GM18507 (cell line): ENCODE measurements at regions not wholly inside any gene's neighbourhood (a gene's known extent, or its start where the extent isn't known, plus 50 kb on each side); places are given as distances from the start of the nearest gene placed in this dataset.

ENCODE experiments used
- DNase-seq: peaks from one replicate; pipeline ENCODE4 v3.0.0; 2011; ENCODE audit warnings: low read depth; ENCODE audit not compliant: insufficient read length; ENCODE audit errors: extremely low spot score
- FAIRE-seq: peaks from 2 replicates; lab custom pipeline; 2011; peaks lifted over from hg19 to GRCh38; lab: Jason Lieb, UNC

DNA sequence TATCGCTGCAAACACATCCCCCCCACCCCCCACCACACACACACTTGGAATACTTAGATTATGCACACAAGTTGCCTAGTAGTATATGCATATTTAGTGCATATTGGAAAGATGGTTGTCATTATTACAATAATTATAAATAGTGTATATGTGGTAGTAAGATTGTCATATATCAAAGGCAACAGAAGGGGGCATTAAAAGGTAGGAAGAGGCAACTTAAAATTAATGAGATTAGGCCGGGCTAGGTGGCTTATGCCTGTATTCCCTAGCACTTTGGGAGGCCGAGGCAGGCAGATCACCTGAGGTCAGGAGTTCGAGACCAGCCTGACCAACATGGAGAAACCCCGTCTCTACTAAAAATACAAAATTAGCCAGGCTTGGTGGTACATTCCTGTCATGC lies 52.1 kb downstream of the GSC start:
- no peak for DNase-seq
- no peak for FAIRE-seq

- FAIRE-seq = no peak
Observed at GRCh38 chr14:94716976-94717375, 52.9 kb downstream of the GSC start.

GRCh38 chr14:94713115-94713514 lies 56.8 kb downstream of the GSC start:
- no peak for FAIRE-seq

More at GRCh38 chr14:94716976-94717375, 52.9 kb downstream of the GSC start:
- no peak for DNase-seq

GRCh38 chr14:94710731-94711130 lies 59.2 kb downstream of the GSC start:
- DNase-seq = no peak
- FAIRE-seq = no peak

More at GRCh38 chr14:94713115-94713514, 56.8 kb downstream of the GSC start:
- DNase-seq = no peak

DNA sequence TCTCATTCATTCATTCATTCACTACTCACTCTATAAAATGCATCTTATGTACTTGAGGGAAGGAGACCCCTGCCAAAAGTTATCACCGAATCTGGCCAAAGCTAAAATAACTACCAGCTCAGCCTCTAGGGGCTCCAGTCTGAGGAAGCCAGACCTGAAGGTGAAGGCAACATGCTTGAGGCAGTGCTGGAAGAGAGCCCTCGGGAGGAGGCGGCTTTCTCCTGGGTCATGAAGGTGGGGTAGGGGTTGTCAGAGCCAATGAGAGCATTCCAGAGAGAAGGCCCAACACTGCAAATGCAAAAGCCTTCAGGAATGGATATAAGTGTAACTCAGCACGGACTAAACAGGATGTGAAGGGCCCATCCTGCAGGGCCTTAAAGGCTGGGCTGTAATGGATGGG lies 62.4 kb downstream of the GSC start:
- no peak for FAIRE-seq
- no peak for DNase-seq

DNA sequence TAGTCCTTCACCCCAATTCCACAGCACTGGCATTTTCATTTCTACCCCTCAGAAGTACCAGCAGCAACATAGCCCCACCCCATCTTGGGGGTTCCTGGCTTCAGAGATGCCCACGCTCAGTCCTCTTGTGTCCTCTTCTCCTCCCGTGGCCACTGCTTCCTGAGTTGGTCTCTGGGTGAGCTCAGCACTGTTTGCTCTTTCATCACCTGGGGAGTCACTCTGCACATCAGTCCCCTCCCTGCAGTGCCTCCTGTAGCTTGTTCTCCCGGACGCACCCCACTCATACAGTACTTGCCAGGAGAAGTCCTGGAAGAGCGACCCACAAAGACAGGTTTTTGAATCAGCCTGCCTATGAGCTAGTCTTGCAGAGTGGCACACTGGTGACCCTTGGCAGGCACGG lies 63.8 kb downstream of the GSC start:
- FAIRE-seq (no peak), DNase-seq (no peak)

DNA sequence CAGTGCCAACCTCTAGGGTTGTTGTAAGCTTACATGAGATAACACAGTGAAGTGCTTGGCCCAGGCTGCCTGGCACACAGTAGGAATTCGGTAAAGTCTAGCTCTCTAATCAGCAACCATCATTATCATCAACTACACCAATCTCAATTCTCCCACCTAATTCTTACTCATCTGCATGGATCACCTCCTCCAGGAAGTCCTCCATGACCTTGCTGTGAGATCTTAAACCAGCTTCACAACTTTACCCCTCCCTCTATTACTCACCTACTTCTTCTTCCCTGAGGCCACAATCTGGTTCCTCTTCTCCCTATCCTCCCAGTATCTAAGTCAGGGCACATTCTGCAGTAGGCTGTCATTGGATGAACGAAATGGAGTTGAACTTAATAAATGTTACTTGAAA lies 67.3 kb downstream of the GSC start:
- FAIRE-seq (no peak), DNase-seq (no peak)

DNA sequence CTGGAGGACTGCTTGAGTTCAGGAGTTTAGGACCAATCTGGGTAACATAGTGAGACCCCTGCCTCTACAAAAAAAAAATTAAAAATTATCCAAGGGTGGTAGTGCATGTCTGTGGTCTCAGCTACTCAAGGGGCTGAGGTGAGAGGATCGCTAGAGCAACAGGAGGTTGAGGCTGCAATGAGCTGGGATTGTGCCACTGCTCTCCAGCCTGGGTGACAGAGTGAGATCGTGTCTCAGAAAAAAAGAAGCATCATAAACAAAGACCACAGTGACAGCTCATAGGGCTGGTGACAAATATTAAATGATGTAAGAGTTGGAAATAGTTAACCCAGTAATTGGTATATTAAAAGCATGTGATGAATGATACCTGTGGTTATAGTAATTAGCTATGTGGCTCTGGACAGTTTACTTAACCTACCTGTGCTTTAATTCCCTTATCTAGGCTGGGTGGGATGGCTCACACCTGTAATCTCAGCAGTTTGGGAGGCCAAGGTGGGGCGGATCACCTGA lies 68.0 kb downstream of the GSC start:
- DNase-seq = no peak
- no peak for FAIRE-seq

GRCh38 chr14:94700336-94700735 lies 69.6 kb downstream of the GSC start:
- no peak for DNase-seq

GRCh38 chr14:94699831-94700230 lies 70.1 kb downstream of the GSC start:
- FAIRE-seq (no peak), DNase-seq (no peak)

More at GRCh38 chr14:94700336-94700735, 69.6 kb downstream of the GSC start:
- no peak for FAIRE-seq

DNA sequence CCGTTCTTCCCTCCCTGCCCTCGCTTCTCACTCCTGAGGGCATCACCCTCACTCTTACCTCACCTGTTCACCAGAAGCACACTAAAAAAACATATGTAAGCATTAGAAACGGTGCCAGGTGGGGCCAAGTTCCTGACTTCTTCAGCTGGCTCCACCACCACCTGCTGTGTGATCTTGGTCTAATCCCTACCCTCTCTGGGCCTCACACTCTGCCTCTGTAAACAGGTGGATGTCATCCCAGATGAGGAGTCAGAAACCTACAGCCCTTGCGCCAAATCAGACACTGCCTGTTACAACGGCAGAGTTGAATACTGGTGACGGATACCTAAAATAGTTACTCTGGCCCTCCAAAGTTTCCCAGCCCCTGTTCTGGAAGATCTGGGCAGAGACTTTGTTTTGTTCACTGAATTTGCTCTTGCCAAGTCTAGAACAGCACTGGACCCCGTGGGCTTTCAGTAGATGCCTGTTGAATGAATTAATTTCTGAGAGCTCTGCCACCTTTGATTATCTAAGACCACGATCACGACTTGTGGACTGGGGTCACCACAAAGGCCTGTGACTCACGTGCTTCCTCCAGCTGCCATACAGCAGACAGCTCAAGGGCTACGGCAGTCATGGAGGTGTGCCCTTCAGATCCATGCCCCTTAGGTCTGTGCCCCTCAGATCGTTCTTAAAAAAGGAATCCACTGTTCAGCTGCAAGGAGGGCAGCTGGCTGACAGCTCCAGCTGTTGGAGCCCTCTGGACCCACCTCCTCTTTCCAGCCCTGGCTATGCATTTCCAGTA lies 71.9 kb downstream of the GSC start:
- no peak for FAIRE-seq

DNA sequence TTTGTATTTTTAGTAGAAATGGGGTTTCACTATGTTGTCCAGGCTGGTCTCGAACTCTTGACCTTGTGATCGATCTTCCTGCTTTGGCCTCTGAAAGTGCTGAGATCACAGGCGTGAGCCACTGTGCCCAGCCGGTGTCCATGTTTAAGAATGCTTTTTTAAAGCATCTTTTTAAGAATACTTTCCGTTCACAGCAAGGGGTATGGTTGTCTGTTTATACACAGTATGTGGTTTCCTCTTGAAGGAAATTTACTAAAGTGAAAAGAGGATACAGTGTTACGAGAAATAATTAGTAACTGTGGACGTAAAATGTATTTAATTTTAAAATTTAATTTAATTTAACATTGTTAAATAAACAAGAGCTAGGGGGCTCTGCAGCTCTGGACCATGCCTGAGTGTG lies 73.4 kb downstream of the GSC start:
- no peak for DNase-seq
- no peak for FAIRE-seq

More for the DNA sequence above, 71.9 kb downstream of the GSC start:
- DNase-seq = no peak

DNA sequence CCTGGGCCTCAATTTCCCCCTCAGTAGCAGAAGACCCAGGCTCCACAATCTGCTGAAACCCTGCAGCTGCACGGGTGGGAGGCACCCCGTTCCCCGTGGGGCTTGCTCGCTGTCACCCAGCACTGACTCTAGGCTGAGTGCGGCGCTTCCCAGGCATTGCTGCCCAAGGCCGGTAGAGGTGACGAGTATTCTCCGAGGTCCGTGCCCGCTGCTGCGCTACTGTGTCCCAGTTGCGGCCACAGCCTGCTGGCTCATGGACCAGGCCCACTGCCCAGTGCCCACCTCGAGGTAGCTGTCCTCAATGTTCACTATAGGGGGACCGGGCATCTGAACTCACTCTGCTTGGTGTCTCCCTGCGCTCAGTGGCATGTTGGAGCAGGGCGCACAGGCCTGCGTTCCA lies 74.7 kb downstream of the GSC start:
- no peak for DNase-seq
- FAIRE-seq = no peak

GRCh38 chr14:94691660-94692034 lies 78.3 kb downstream of the GSC start:
- FAIRE-seq = no peak
- DNase-seq = no peak

- FAIRE-seq = no peak
- DNase-seq = no peak
Observed at GRCh38 chr14:94690896-94691659, 78.8 kb downstream of the GSC start.

DNA sequence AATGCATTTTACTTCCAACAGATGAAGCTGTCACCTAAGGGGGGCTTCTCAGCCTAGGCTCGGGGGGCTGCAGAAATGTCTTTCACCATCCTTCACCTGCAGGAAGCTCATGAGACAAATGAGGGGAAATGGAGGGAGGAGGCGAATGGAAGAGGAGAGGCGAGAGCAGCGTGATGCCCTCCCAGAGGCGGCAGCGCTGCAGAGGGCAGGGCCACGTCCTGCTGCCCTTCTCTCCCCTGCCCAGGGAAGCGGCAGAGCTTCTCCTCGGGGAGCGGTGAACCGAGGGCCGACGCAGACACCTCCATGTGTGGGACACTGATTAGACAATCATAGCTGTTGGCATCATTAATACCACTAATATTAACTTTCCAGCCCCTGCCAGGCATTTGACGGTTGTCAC lies 78.3 kb downstream of the SERPINA3 start:
- DNase-seq (no peak), FAIRE-seq (no peak)

- DNase-seq = no peak
- no peak for FAIRE-seq
Observed at GRCh38 chr14:94689985-94690400, 77.8 kb downstream of the SERPINA3 start.

DNA sequence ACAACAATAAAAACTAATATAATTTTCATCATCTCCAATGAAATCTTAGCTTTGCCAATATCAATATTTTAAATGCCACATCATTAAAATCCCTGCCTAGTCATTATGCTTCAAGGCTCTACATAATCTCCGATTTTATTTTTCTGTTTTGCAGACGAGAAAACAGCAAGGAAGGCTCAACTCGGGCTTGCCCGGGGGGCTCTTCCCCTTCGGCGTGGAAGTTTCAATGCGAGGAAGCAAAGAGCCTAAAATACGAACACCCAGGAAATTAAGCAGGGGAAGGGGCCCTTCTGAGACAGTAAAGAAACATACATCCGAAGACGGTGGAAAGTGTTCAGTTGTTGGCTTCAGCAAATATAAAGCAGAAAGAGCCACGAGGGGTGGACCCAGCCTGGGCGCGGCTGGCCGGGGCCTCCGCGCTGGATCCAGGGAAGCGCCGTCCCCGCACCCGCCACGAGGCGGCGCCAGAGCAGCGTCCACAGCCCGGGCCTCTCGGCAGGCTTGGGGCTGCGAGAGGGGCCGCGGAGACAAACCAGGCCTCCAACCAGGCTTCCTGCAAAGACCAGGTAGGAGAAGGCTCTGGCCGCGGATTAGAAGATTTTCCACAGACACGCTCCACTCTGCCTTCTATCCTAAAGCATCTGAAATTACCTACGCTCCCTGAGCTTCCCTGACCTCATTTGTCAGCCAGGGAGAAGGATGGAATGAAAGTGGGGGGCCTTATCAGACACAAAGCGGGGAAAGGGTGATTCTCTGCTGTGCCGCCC lies 77.2 kb downstream of the SERPINA3 start:
- peak; percentile 31 for FAIRE-seq

DNA sequence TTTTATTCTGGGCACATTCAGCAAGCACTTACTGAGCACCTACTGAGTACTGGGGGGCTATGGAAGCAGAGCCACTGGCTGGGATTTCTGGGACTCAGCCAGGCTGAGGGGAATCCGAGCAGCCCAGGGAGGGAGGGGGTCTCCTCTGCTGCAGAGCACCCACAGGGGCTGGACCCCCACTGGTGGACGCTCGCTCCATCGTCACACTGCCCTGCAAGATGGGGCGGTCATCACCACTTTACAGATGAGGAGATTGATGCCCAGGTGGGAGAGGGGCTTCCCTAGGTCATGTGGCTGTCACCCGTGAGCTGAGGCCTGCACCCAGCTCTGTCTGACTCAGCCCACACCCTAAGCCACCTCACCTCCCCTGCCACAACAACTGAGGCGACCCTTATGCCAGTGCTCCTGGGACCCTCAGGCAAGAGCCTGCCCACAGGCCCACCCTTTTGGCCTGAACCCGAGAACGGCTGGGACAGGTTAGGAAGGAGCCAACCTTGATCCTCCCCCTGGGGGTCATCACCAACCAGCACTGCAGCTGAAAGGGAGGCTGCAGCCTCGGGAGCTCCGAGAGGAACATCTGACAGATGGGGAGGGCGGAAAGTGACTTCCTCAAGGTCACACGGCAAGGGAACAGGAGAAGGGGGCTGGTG lies 74.4 kb downstream of the SERPINA3 start:
- no peak for FAIRE-seq
- no peak for DNase-seq

More for the DNA sequence above, 77.2 kb downstream of the SERPINA3 start:
- DNase-seq = peak; percentile 42
